ENCODE measurements at regions not wholly inside any gene's neighbourhood (a gene's known extent, or its start where the extent isn't known, plus 50 kb on each side); places are given as distances from the start of the nearest gene placed in this dataset.
"Not testable (repeated sequence)": the region's sequence is repeated elsewhere in the genome, so short reads cannot be mapped to it uniquely, and the experiment has no call there.

GRCh38 chr10:107969936-107970335, 805.4 kb upstream of the SORCS1 start:
- DNase-seq: no peak

GRCh38 chr10:107966826-107967225, 802.3 kb upstream of the SORCS1 start:
- DNase-seq: peak; percentile 45

- DNase-seq: no peak
Measured at GRCh38 chr10:107952649-107953556, 788.4 kb upstream of the SORCS1 start.

- not testable (repeated sequence) for DNase-seq
Measured at GRCh38 chr10:107950411-107951062, 786.0 kb upstream of the SORCS1 start.

- DNase-seq: no peak
Measured at GRCh38 chr10:107942826-107943225, 778.3 kb upstream of the SORCS1 start.

GRCh38 chr10:107933076-107933475, 768.6 kb upstream of the SORCS1 start:
- no peak for DNase-seq

DNA sequence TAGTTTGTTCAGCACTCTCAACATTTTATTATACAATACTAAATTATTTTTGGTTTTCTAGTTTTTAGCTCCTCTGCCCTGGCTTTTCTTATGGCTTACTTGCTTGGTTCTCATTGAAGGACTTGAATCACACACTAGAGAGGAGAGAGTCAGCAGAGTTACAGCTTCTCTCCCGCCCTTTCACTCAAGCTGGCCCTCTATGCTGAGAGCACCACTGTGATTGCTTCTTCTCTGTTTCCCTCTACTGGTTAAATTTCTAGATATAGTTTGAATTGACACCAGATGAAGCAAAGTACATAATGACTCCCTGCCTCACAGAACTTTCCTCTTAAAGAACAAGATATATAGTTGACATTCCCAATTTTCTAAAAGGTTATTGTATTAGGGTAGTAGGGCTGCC, 767.3 kb upstream of the SORCS1 start:
- no peak for DNase-seq

- no peak for DNase-seq
Measured at GRCh38 chr10:107930037-107930436, 765.5 kb upstream of the SORCS1 start.

DNA sequence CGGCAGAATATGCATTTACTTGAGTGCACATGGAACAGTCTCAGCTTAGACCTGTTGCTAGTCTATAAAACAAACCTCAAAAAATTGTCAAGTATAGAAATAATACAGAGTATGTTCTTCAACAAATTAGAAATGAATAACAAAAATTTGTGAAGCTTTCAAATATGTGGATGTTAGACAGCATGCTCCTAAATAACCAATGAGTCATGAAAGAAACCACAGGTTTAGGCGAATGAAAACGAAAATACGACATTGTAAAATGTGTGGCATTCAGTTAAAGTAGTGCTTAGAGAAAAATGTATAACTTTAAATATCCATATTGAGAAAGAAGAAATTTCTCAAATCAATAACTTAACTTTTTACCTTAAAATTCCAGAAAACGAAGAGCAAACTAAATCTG, 760.0 kb upstream of the SORCS1 start:
- DNase-seq: no peak

DNA sequence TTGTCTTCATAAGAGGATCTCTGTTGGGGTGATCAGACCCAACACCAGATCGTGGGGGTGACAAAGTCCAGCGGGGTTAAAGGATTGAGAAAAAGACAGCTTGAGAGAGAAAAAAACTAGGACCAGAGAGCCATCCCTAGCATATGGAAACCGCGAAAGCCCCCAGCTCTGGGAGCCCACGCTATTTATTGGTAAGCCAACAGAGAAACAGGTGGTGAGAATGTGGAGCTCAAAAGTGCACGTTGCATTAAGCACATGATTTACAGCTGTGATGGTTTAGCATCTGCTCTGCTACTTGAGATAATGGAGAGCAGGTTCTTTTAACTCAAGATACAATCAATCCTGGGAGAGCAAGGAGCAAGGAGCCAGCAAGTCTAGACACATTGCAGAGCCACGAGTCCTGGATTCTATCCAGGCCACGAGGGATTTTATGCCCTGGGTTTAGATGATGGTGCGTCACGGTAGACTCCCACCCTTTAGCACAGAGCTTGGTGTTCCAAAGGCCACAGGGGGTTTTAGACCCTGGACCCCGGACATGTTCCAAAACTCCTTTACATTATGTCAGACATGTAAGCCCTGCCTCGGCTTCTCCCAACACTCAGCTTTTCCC, 755.2 kb upstream of the SORCS1 start:
- DNase-seq: no peak

GRCh38 chr10:107918171-107918570, 753.7 kb upstream of the SORCS1 start:
- no peak for DNase-seq

GRCh38 chr10:107915215-107915610, 750.7 kb upstream of the SORCS1 start:
- peak; percentile 1 for DNase-seq

DNA sequence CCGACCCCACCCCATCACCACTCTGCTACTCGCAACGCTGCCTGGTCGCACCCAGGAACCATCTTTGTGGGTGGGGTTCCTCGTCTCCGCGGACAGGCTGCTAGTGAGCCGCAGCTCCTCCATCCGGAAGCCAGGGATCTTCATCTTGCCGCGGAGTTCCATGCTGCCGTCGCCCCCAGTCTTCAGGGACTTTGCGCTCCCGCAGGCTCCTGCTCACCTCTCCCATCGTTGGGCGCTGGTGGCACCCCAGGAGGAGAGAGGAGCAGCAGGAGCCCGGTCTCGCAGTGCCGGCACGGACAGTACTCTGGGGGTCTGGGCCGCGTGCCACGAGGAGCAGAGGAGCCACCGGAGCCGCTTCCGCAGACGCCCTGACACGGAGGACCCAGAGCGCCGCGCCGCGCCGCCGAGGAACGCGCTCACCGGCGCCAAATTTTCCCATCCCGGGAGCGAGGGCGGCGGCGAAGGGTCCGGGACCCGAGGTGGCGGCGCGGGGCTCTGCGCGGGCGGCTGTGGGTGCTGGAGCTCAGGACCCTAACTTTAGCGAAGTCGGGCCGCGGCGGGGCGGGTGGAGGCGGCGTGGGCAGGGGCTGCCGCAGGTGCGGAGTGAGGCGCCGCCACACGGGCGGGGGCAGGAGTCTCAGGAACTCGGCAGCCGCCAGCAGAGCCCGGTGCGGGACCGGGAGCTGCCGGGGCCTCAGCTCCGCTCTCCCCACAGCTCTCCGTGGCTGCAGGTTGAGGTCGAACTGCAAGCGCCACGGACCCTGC, 750.1 kb upstream of the SORCS1 start:
- DNase-seq: peak; percentile 1

DNA sequence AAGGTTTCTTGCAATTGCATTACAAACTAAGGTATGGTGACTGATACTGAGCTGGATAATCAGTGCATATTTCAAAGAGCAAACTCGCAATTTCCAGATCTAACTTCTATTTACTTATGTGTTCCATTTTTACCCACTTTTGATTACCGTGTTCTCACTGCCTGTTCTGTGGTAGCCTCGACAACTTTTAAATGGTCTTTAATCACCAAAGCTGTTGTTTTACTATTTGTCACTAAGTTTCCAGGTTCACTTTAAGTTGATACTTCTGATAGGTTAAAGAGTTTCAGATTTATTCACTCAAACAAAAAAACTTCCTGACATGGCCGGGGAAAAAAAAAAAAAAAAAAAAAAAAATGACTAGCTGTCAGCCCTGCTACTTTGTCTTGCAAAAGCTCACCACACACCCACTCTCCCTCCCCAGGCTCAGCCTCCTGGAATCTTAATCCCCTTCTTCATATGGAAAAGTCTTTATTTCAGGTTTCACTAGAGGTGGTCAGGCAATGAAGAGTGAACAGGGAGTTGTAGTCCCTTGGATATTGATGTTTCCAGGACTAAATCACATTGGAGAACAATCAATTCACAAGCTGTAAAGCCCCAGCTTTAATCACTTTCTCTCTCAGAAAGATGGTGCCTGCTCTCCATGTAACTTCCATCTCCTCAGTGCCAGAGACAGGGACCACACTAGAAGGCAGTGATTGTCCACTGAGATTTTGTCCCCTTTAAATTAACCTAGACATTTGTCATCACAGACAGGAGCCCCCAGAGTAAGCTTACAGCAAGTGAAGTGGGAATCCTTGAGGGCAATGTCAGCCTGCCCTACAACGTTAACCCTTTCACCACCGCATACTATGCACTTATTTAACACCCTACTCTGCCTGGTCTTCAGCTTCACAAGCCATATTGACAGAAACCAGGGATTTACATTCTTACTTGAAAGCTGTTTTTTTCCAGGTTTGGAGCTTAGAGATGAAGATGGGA, 749.1 kb upstream of the SORCS1 start:
- no peak for DNase-seq

DNA sequence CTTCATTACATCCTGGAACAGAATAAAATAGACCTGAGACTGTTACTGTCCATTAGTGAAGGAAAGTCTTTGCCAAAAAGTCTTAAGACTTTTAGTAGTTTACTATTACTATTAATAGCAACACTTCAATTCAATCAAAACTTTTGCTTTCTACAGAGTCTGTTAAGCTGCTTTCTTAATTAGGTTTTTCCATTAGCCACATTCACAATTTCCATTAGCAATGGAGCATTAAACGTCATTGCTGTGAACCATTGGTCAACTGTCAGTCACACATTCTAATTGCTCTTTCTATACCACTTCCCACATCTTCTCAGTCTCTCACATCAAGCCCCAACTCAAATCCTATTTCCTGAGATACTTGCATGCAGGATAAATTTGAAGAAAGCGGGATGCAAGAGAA, 736.6 kb upstream of the SORCS1 start:
- no peak for DNase-seq

DNA sequence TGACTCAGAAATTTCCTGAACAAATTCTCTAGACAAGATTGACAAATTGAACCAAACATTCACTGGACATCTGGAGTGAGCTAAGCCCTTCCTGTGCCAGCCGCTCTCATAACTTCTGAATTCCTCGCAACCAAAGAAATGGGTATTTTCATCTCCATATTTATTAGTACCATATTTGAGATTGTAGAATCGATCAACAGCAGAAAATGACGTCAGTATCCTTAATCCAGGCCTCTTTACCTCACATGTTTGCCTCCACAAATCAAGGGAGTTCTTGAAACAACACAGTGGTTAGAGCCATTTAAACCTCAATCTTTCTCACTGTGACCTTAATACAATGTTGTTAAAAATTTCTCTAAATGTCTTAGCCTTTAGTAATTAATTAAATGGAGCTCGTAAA, 735.6 kb upstream of the SORCS1 start:
- DNase-seq: no peak

- DNase-seq: no peak
Measured at GRCh38 chr10:107899502-107900062, 735.1 kb upstream of the SORCS1 start.

DNA sequence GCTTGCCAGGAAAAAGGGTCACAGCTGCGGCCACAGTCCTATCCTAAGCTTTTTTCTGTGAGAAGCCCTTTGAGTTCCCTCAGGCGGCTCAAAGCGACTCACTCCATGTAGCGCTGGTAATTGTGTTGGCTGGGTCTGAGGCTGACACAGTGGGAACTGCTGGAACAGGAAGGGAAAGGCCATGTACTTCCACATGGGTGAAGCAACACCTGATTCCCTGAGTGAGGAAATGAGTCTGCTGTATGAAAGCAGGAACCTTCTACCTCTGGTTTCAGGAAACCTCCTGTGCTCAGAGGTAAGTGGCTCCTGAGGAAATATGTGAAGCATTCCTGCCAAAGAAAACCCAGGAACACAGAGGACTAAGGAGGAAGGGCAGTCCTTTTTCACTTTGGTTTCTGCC, 734.6 kb upstream of the SORCS1 start:
- DNase-seq: no peak

DNA sequence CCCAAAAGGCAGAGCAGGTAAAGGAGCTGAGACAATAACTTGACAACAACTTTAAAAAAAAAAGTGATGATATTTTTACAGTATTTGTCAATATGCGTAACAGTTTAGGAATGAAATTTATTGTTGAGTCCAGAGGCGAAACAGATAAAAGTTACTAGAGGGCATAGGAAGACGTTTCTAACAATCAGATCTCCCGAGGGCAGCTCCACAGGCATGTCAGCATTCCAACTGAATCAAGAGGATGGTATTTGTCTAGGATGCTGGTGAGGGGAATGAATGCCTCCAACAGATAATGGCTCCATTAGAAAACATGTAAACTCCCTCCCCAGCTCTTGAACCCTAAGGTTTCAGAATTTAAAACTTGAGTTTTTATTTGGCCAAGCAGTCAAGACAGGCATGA, 733.9 kb upstream of the SORCS1 start:
- DNase-seq: no peak

GRCh38 chr10:107894516-107894915, 730.0 kb upstream of the SORCS1 start:
- no peak for DNase-seq

DNA sequence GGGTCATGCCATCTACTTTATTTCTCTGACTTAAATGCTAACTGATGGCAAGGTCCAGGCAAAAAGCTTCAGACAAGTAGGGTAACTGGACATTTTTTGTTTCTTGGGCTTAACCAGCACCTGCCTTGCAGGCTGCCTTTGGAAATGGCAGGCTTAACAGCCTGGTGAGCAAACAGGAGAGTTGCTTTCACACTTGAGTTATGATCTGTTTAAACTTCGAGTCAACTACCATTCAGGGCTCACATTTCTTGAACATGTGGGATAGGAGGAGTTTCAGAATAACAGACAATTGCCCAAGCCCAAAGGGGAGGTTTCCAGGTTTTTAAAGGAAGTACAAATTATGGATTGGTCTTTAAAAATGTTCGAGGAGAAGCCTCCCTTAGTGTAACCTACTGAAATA, 724.6 kb upstream of the SORCS1 start:
- no peak for DNase-seq
